Nephron progenitor cell (in vitro differentiated cells): ENCODE measurements at regions not wholly inside any gene's neighbourhood (a gene's known extent, or its start where the extent isn't known, plus 50 kb on each side); places are given as distances from the start of the nearest gene placed in this dataset.

Experiments
- DNase-seq: peaks from one replicate; pipeline ENCODE4 v3.0.0; 2021
- H3K27ac Mint-ChIP-seq: 2 replicates; pipeline ENCODE4 v1.8.0; 2021; ENCODE audit warnings: mild to moderate bottlenecking, moderate library complexity, mixed read lengths
- H3K27me3 Mint-ChIP-seq: 2 replicates; pipeline ENCODE4 v1.8.0; 2021; ENCODE audit warnings: mild to moderate bottlenecking, low read depth, mixed read lengths; ENCODE audit not compliant: poor library complexity
- H3K36me3 Mint-ChIP-seq: 2 replicates; pipeline ENCODE4 v1.8.0; 2021; ENCODE audit warnings: low read depth, mixed read lengths
- H3K4me1 Mint-ChIP-seq: 2 replicates; pipeline ENCODE4 v1.8.0; 2021; ENCODE audit warnings: mixed read lengths
- H3K4me3 Mint-ChIP-seq: 2 replicates; pipeline ENCODE4 v1.8.0; 2021; ENCODE audit warnings: mild to moderate bottlenecking, moderate library complexity, mixed read lengths
- H3K9me3 Mint-ChIP-seq: 2 replicates; pipeline ENCODE4 v1.8.0; 2021; ENCODE audit warnings: mild to moderate bottlenecking, moderate library complexity, mixed read lengths
- TF ChIP-seq, protein P1 (sequence below): fragments of 200-600 bp; sonication (generic); IDR thresholded peaks from 2 replicates; pipeline ENCODE4 v1.5.0; 2021; ENCODE audit warnings: antibody characterized with exemption

DNA sequence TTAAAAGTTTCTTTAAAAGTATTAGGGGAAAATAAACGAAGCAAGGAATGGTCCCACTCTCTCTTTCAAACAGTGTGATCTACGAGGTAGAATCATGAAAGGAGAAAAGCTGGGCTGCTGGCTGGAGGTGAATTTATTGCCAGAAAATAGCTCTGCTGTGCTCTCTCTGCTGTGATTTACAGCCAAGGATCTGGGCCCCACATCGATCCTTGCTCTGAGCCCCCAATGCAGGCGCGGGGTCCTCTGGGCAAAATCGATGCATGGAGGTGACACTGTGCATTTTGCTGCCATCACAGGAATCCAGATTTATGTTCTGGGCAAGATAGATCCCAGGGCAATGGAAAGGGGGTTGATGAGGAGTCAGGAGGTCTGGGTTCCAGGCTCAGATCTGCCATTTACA lies 91.0 kb upstream of the GPR26 start:
- Mint-ChIP-seq H3K27me3 (peaks cover 57% of the 10 kb centered on the region), H3K36me3 (no peaks in the 10 kb centered on the region)
- TF ChIP-seq, protein P1, sequence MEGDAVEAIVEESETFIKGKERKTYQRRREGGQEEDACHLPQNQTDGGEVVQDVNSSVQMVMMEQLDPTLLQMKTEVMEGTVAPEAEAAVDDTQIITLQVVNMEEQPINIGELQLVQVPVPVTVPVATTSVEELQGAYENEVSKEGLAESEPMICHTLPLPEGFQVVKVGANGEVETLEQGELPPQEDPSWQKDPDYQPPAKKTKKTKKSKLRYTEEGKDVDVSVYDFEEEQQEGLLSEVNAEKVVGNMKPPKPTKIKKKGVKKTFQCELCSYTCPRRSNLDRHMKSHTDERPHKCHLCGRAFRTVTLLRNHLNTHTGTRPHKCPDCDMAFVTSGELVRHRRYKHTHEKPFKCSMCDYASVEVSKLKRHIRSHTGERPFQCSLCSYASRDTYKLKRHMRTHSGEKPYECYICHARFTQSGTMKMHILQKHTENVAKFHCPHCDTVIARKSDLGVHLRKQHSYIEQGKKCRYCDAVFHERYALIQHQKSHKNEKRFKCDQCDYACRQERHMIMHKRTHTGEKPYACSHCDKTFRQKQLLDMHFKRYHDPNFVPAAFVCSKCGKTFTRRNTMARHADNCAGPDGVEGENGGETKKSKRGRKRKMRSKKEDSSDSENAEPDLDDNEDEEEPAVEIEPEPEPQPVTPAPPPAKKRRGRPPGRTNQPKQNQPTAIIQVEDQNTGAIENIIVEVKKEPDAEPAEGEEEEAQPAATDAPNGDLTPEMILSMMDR, result no peak

DNA sequence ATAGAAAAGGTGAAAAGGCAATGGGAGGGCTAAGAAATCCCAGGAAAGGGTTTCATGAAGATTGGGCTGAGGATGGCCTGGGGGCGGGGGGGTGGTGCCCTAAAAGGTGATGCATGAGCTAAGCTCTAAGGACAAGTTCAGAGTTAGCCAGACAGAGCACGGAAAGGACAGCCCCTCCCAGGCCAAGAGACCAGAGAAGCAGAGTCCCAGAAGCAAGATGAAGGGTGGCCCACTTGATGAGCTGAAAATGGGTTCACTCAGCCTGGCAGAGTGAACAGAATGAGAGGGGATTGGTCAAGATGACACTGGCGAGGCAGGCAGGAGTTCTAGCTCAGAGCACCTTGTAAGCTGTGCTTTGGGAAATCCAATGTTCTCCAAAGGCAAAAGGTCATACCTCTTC lies 89.4 kb upstream of the GPR26 start:
- DNase-seq, result no peak
- H3K27ac Mint-ChIP-seq, result no peak overlapping the region
- H3K27me3 Mint-ChIP-seq, result peaks cover 58% of the 10 kb centered on the region
- H3K4me1 Mint-ChIP-seq, result no peaks in the 10 kb centered on the region
- H3K9me3 Mint-ChIP-seq, result no peaks in the 10 kb centered on the region
- TF ChIP-seq, protein P1, result no peak
- no peaks in the 10 kb centered on the region for H3K36me3 Mint-ChIP-seq
- no peak overlapping the region for H3K4me3 Mint-ChIP-seq

More for the DNA sequence above, 91.0 kb upstream of the GPR26 start:
- H3K9me3 Mint-ChIP-seq, result no peaks in the 10 kb centered on the region
- H3K27ac Mint-ChIP-seq, result no peak overlapping the region
- H3K4me1 Mint-ChIP-seq, result peaks cover 5% of the 10 kb centered on the region
- no peak for DNase-seq
- no peak overlapping the region for H3K4me3 Mint-ChIP-seq

DNA sequence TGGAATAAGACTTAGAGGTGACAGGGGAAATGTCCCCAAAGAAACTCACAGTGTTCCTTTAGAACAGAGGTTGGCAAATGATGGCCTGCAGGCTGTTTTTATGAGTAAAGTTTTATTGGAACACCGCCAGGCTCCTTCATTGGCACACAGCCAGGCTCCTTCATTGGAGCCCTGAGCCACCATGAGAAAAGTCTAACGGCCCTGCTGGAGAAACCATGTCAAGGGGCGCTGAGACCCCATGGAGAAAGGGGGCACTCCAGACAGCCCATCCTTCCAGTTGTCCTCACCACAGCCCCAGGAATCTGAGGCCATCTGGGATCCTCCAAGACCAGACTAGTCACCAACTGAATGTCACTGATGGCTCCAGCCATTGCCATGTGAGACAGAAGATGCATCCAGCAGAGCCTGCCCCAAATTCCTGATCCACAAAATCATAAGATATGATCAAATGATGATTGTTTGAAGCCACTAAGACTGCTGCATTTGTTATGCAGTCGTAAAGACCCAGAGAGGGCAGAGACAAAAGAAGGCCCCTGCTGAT lies 88.2 kb upstream of the GPR26 start:
- Mint-ChIP-seq H3K27ac (no peak overlapping the region), H3K9me3 (no peaks in the 10 kb centered on the region), H3K4me1 (no peaks in the 10 kb centered on the region), H3K27me3 (peaks cover 60% of the 10 kb centered on the region), H3K4me3 (no peak overlapping the region), H3K36me3 (no peaks in the 10 kb centered on the region)
- DNase-seq, result no peak
- TF ChIP-seq, protein P1, result no peak

DNA sequence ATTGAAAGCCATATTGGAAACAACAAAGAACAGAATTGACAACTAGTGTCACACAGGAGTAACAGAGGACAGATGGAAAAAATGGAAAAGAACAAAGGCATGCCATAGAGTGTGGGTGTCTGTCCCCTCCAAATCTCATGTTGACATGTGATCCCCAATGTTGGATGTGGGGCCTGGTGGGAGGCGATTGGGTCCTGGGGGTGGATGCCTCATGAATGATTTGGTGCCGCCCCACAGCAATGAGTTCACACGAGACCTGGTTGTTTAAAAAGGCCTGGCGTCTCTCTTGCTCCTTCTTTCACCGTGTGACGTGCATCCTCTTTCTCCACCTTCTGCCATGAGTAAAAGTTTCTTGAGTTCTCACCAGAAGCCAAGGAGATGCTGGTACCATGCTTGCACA lies 87.4 kb upstream of the GPR26 start:
- Mint-ChIP-seq H3K9me3 (no peaks in the 10 kb centered on the region), H3K27ac (no peak overlapping the region), H3K36me3 (no peaks in the 10 kb centered on the region), H3K4me1 (no peaks in the 10 kb centered on the region), H3K4me3 (no peak overlapping the region), H3K27me3 (peaks cover 63% of the 10 kb centered on the region)
- TF ChIP-seq, protein P1, result no peak
- no peak for DNase-seq

DNA sequence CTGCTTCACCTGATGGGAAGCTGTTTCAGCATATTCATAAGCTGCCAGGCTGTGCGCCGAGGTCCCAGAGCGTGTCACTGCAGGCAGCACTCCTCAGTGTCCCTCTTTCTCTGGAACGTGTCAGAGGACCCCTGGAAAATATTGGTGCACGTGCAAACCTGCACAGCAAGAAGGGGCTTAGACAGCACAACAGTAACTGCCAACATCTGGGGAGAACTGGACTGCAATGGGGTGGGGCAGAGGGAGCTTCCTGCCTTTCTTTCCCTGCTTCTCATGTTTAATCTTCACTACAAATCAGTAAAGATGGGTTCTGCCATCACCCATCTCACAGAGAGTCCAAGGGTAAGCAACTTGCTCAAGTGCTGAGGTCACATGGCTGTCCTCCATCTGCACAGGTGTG lies 86.5 kb upstream of the GPR26 start:
- Mint-ChIP-seq H3K4me3 (no peak overlapping the region), H3K4me1 (no peaks in the 10 kb centered on the region), H3K27ac (no peak overlapping the region), H3K27me3 (peaks cover 64% of the 10 kb centered on the region), H3K9me3 (no peaks in the 10 kb centered on the region), H3K36me3 (no peaks in the 10 kb centered on the region)
- TF ChIP-seq, protein P1, result no peak
- no peak for DNase-seq

DNA sequence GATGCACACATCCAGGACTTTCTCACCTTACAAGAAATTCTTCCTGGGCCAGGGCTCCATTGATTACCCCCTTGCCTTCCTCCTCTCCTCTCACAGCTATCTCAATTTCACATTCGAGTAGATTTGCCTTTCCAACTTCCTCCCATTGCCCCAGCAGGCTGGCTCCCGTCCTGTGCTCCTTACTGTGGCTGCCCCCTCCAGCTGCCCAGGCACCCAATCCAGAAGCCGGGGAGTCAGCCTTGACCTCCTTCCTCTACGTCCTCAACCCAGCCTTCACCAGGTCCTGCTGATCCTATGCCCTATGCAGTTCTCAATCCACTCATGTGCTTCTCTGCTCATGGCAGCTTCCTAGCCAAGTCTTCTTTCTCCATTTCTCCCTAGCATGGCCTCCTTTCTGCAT lies 85.7 kb upstream of the GPR26 start:
- TF ChIP-seq, protein P1, result no peak
- H3K9me3 Mint-ChIP-seq, result no peaks in the 10 kb centered on the region
- no peak for DNase-seq
- peaks cover 67% of the 10 kb centered on the region for H3K27me3 Mint-ChIP-seq
- H3K4me1 Mint-ChIP-seq, result no peaks in the 10 kb centered on the region
- no peak overlapping the region for H3K4me3 Mint-ChIP-seq
- H3K27ac Mint-ChIP-seq, result no peak overlapping the region
- no peaks in the 10 kb centered on the region for H3K36me3 Mint-ChIP-seq
